ENCODE measurements at regions not wholly inside any gene's neighbourhood (a gene's known extent, or its start where the extent isn't known, plus 50 kb on each side); places are given as distances from the start of the nearest gene placed in this dataset.

GRCh38 chr13:104320446-104320845 is 1254.2 kb upstream of the SLC10A2 start:
- in situ Hi-C loops (cut with MboI; ENCODE audit: low sequenced_read_pairs, unreplicated experiment): no loop called here
- no peak for DNase-seq (ENCODE audit: low spot score)
- no peak for TF ChIP-seq CTCF (IDR thresholded peaks at IDR 0.05; ENCODE audit: borderline replicate concordance, control extremely low read depth, extremely low read depth, insufficient read depth, missing control alignments)

- in situ Hi-C loops (cut with MboI; ENCODE audit: low sequenced_read_pairs, unreplicated experiment): no loop called here
- TF ChIP-seq CTCF (IDR thresholded peaks at IDR 0.05; ENCODE audit: borderline replicate concordance, control extremely low read depth, extremely low read depth, insufficient read depth, missing control alignments): no peak
- no peak for DNase-seq (ENCODE audit: low spot score)
Measured at GRCh38 chr13:104318121-104318520, 1251.9 kb upstream of the SLC10A2 start.

- TF ChIP-seq CTCF (IDR thresholded peaks at IDR 0.05; ENCODE audit: borderline replicate concordance, control extremely low read depth, extremely low read depth, insufficient read depth, missing control alignments): no peak
- DNase-seq (ENCODE audit: low spot score): no peak
- in situ Hi-C loops (cut with MboI; ENCODE audit: low sequenced_read_pairs, unreplicated experiment): no loop called here
Measured at GRCh38 chr13:104315606-104316005, 1249.4 kb upstream of the SLC10A2 start.

GRCh38 chr13:104314926-104315535 is 1248.8 kb upstream of the SLC10A2 start:
- in situ Hi-C loops (cut with MboI; ENCODE audit: low sequenced_read_pairs, unreplicated experiment): no loop called here
- TF ChIP-seq CTCF (IDR thresholded peaks at IDR 0.05; ENCODE audit: borderline replicate concordance, control extremely low read depth, extremely low read depth, insufficient read depth, missing control alignments): no peak
- DNase-seq (ENCODE audit: low spot score): no peak

- no peak for TF ChIP-seq CTCF (IDR thresholded peaks at IDR 0.05; ENCODE audit: borderline replicate concordance, control extremely low read depth, extremely low read depth, insufficient read depth, missing control alignments)
- in situ Hi-C loops (cut with MboI; ENCODE audit: low sequenced_read_pairs, unreplicated experiment): no loop called here
- no peak for DNase-seq (ENCODE audit: low spot score)
Measured at GRCh38 chr13:104314321-104314720, 1248.1 kb upstream of the SLC10A2 start.

- no peak for TF ChIP-seq CTCF (IDR thresholded peaks at IDR 0.05; ENCODE audit: borderline replicate concordance, control extremely low read depth, extremely low read depth, insufficient read depth, missing control alignments)
- in situ Hi-C loops (cut with MboI; ENCODE audit: low sequenced_read_pairs, unreplicated experiment): no loop called here
- DNase-seq (ENCODE audit: low spot score): no peak
Measured at GRCh38 chr13:104310861-104311260, 1244.6 kb upstream of the SLC10A2 start.

All from GM13976 (cell line).